ENCODE measurements at regions not wholly inside any gene's neighbourhood (a gene's known extent, or its start where the extent isn't known, plus 50 kb on each side); places are given as distances from the start of the nearest gene placed in this dataset.

DNA sequence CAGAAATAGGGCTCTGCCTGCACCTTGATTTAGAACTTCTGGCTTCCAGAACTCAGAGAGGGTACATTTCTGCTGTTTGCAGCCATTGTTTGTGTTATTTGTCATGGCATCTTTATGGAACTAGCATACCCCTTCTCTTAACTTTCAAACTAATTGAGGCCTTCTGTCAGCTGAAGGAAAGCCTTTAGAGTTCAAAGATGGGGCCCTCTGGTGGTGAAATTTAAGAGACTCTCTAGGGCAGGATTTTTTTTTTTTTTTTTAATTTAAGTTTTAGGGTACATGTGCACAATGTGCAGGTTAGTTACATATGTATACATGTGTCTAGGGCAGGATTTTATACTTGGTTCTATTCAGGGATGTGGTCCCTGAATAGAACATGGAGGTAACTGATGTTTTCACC, 260.6 kb upstream of the LINC00305 start (continued):
- no peak for TF ChIP-seq CEBPG (CRISPR knock-in tag; IDR thresholded peaks at IDR 0.05)
- TF ChIP-seq CEBPG (tag; conservative IDR thresholded peaks at IDR 0.05 in 1 of 2, IDR thresholded peaks at IDR 0.05 in 1 of 2), result no peak
- no peak for TF ChIP-seq ZFP36 (IDR thresholded peaks at IDR 0.05; ENCODE audit: low read depth, low read length, partially characterized antibody)
- TF ChIP-seq SAFB (IDR thresholded peaks at IDR 0.05; ENCODE audit: borderline replicate concordance, low read depth, low read length), result no peak

DNA sequence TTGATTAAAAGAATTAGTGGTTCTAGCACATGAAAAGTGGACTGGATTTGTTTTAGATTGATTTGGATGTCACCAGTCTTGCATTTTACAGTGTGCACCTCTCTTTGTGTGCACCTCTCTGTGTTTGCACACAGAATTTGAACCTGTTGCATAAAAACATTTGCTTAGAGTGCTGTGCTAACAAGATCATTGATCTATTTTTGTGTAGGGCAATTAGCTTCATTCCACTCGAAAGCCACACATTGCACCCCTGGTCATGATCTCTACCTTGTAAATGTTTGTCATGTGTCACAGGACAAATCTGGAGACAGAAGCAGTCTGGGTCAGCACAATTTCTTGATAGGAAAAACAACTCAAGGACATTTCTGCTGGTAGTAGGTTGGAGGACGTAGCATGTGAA, 258.7 kb upstream of the LINC00305 start:
- ATAC-seq (no peak), FAIRE-seq (no peak), DNase-seq (ENCODE audit: extremely low read depth in 1 of 4, low spot score in 3 of 4) (no peak)
- ChIA-PET POLR2A (no interaction called here), CTCF (ENCODE audit: low intra/inter-chr PET ratio) (no interaction called here)
- Histone ChIP-seq H3K9me3 (replicated peaks; ENCODE audit: control insufficient read depth, insufficient read depth, low read depth, low read length) (no peaks in the 10 kb centered on the region), H3K36me3 (ENCODE audit: control insufficient read depth, insufficient read depth, low read length) (no peaks in the 10 kb centered on the region), H3K9me1 (ENCODE audit: control insufficient read depth, insufficient read depth, low read length) (no peaks in the 10 kb centered on the region), H3K4me2 (ENCODE audit: insufficient read depth, low read length) (no peak overlapping the region), H2AFZ (ENCODE audit: low read depth, low read length) (no peak overlapping the region), H3K27me3 (ENCODE audit: control insufficient read depth in 2 of 2, insufficient read depth in 2 of 2, low read length in 2 of 2) (no peaks in the 10 kb centered on the region), H3K79me2 (ENCODE audit: control insufficient read depth, insufficient read depth, low read length) (no peaks in the 10 kb centered on the region), H3K27ac (ENCODE audit: extremely low read depth, low read depth, low read length) (no peak overlapping the region), H3K9ac (ENCODE audit: insufficient read depth in 1 of 2, low read depth in 2 of 2, low read length in 2 of 2) (no peak overlapping the region), H3K4me3 (no peak overlapping the region), H4K20me1 (replicated peaks; ENCODE audit: control insufficient read depth, insufficient read depth, low read length) (no peaks in the 10 kb centered on the region), H3K4me1 (replicated peaks in 1 of 2; ENCODE audit: control insufficient read depth in 2 of 2, insufficient read depth in 2 of 2, low read length in 2 of 2) (no peaks in the 10 kb centered on the region)
- intact Hi-C loops (cut with micrococcal nuclease), result no loop called here
- in situ Hi-C loops (cut with MboI), result no loop called here
- WGBS (ENCODE audit: insufficient coverage, low coverage, missing lambda C conversion rate), result 0% methylated on average over 2 of the region's 2 CpGs
- TF ChIP-seq TAL1 (IDR thresholded peaks at IDR 0.05) (no peak), SPI1 (IDR thresholded peaks at IDR 0.05; ENCODE audit: borderline replicate concordance, low read depth, low read length) (no peak), ERF (CRISPR knock-in tag; IDR thresholded peaks at IDR 0.05) (no peak)
- TF ChIP-seq, protein P1, sequence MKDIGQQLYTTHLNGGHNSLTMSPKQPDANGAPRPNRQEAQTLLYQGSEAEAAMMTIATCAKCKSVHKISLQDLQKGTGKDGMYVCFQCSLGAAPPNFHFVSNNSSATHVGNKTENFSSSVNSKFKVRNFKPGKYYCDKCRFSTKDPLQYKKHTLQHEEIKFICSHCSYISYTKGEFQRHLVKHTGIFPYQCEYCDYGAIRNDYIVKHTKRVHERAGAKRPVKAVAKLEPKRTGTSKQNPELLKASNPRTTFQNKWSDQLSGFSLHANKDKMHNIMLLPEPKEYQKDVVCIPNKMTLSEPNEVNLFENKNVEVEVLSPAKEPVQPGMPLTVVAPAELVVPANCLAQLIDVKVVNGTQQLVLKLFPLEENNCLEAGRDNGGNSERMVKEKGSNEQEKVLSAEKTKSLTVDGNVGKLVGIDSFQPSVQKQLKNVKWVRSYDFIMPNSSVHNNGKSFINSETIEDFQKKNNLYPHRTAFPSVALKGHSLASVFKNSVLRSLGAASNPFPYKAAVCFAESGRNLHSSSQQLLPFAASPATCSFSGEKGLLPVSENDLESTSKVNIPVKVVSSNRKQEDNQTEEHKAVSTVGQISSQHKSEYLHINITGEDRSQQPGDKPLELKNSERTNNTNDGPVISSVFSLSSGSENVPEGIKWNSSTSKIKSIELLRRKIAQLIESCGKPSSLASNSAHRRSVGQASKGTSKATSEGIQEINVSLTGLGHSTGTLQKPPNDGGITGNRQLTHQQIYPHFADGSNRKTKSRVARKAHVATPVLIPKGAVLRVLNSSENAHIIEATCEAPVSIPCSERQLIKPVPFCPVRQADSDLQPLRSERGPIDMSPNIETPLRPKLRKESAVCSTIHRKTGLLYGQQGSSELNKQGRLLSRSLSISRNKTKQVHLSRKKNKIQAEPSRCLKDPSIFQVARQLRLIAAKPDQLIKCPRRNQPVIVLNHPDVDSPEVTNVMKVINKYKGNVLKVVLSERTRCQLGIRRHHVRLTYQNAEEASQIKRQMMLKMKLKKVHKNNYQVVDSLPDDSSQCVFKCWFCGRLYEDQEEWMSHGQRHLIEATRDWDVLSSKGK (CRISPR knock-in tag; IDR thresholded peaks at IDR 0.05), result no peak
- BruUV-seq (replicated peaks), result no TSS peak

Measured in K562 (cell line).